ACHN (cell line): ENCODE measurements at regions not wholly inside any gene's neighbourhood (a gene's known extent, or its start where the extent isn't known, plus 50 kb on each side); places are given as distances from the start of the nearest gene placed in this dataset.
A peak's percentile ranks its signal among the peaks of the same experiment; 100 is the strongest.

Experiments
- DNase-seq: peaks from one replicate; pipeline ENCODE4 v3.0.0-alpha.2; 2015
- in situ Hi-C: cut with HindIII; loops from 2 replicates; pipeline ENCODE4 v1.10.0; 2017; ENCODE audit warnings: low sequenced_read_pairs, low pct_ligation_motif_present, low pct_unique_long_range_greater_than_20kb

GRCh38 chr6:7042056-7042653 lies 65.6 kb upstream of the RREB1 start:
- in situ Hi-C loops: no loop called here
- no peak for DNase-seq

DNA sequence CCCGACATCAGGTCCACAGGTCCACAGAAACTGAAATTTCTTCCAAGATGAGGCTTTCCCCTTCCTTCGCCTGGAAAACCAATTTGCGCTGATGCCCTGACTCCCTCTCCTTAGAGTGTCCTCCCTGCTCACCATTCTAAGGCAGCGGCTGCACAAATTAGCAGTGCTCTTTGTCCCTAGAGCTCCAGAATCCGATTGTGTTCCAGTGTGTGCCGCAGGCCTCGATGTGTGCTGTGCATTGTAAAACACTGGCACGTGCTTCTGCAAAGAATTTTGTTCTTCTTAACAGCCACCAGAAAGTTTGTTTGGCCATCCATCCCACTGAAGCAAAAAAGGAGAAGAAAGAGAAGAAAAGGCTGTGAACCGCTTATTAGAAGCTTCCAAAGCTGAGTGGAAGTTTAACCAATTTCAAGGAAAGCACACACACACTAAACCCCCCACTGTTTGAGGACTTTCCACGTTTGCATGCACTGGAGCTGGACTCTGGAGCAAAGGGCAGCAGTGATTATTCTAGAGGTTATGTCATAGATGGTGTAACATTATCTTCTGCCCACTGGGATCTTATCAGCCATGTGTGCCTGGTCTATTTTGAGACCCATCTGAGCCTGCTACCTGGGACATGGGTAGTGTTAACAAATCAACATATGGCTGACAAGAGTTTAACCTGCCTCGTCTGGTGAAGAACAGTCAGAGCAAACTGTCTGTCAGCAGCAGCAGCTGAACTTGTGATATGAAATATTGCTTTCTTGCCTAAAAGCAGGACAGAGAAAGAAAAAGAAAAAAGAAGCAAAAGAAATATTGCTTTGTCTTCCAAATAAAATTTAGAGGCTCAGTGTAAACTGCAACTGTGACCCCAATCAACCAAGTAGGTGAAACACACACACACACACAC lies 64.9 kb upstream of the RREB1 start:
- in situ Hi-C loops: no loop called here

GRCh38 chr6:7045331-7045730 lies 62.4 kb upstream of the RREB1 start:
- DNase-seq: no peak

More for the DNA sequence above, 64.9 kb upstream of the RREB1 start:
- no peak for DNase-seq

DNA sequence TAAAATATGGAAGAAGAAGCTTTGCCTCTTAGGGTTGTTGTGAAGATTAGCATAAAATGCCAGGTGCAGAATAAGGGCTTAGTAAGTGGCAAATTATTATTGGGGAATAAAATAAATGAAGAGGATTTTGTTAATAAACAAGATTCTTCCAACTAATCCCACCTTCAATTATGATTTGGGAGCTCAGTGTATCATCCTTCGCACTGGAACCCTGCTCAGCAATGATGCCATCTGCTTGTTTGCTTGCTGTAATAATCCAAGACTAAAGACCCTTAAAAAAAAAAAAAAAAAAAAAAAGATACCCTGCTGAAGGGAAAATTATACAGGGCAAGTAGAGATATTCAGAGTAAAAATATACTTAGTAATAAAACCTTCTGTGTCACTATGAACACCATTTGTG lies 62.0 kb upstream of the RREB1 start:
- no peak for DNase-seq
- in situ Hi-C loops: no loop called here

More at GRCh38 chr6:7045331-7045730, 62.4 kb upstream of the RREB1 start:
- in situ Hi-C loops: no loop called here

DNA sequence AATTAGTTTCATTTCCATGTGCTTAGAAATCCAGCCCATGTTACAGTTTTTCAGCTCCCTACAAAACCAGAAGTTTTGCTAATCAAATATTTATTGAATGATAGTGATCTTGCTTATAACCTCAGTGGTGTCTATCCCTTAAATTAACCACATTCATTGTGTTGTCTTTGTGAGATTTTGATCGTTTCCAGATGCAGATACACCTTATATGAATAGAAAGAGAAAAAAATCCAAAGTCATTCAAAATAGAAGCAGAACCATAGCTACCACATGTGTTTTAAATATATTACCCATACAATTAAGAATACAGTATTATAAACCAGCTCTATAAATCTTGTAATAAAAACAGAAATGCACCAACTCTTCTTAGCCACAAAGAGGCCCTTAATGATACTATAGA lies 60.6 kb upstream of the RREB1 start:
- DNase-seq: no peak
- in situ Hi-C loops: no loop called here

- DNase-seq: no peak
- in situ Hi-C loops: no loop called here
These were observed 59.8 kb upstream of the RREB1 start for GRCh38 chr6:7047966-7048365.

- no peak for DNase-seq
- in situ Hi-C loops: no loop called here
These were observed 58.9 kb upstream of the RREB1 start for GRCh38 chr6:7048894-7049293.

- in situ Hi-C loops: no loop called here
- DNase-seq: no peak
These were observed 57.8 kb upstream of the RREB1 start for GRCh38 chr6:7050004-7050403.

- in situ Hi-C loops: no loop called here
- DNase-seq: peak; percentile 76
These were observed 56.6 kb upstream of the RREB1 start for GRCh38 chr6:7050872-7051779.

DNA sequence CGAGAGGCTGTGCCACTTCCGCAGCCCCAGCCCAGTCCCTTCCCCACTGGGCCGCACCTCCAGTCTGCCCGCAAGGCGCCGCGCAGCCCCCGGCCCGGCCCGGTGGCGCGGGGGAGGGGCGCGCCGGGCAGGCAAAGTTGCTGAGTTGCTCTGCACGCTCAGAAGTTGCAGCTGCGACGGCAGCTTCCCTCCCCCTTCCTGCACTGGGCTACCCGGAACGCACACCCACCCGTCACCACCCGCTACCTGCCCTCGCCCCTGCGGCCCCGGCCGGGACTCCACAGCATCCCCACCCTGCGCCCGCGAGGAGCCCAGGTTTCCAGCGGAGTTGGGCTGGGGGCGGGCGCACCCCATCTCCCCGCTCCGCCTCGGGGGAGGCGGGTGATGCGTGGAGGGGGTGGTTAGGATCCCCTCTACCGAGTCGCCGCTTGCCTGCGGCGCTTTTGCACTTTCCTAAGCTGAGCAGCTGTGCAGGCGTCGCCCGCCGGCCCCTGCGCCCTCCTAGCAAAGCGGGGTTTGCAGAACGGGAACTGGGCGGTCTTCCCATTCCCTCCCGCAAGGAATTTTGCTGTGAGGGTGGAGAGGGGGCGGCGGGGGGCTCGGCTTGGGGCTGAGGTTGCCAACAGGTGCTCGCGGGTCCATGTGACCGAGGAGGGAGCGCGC lies 55.9 kb upstream of the RREB1 start:
- DNase-seq: peak; percentile 20
- in situ Hi-C loops: no loop called here

DNA sequence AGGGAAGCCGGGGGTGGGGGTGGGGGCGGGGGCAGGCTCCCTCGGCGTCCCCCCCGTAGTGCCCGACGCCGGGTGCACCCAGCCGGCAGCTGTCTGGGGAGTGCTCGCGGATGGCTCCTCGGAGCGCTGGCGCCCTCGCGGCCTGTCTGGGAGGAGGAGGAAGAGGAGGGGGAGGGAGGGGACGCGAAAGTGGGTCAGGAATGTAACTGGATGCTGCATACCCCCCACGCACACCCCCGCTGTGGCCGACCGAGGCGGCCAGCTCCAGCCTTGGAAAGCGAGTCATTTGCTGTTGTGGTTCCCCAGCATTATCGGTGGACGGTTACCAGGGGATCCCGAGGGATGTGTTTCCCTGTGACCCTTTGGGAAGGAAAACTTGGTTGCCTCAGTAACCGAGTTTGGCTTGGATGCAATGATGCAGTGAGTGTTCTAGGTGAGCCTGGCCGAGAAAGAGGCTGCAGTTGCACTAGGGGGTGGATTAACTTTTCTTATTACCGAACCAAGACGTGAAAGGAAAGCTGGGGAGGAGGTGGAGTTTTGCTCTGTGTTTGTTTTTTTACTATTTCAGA lies 55.2 kb upstream of the RREB1 start:
- in situ Hi-C loops: no loop called here
- peak; percentile 29 for DNase-seq

DNA sequence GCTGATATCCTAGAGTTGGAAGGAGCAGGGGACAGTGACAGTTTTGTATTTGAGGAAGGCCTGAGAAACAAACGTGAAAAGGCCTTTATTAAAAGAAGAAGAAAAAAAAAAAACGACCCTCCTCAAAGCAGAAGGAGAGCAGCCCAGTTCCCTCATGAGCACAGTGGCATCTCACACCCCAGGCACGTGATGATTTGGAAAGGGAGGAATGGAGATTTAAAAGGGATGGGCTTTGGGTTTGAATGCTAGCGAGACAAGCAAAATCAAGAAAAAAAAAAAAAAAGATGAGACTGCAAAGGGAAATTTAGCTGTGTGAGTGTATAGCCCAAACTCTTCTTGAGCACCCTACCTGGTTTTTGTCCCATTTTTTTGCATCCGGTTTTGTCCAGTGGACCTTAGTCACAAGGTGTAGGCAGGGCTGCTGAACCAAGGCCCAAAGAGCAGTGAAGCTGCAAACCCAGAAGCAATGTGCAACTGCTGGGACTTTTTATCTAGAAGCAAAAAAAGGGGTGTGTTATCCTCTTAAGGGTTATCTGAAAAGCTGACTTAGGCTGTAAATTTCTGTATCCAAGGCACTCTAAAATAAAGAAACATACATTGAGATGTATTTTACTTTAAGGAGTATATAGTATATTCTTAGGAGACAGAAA lies 54.5 kb upstream of the RREB1 start:
- in situ Hi-C loops: no loop called here
- DNase-seq: no peak
